Epithelial cell of proximal tubule (primary cell): ENCODE measurements at regions not wholly inside any gene's neighbourhood (a gene's known extent, or its start where the extent isn't known, plus 50 kb on each side); places are given as distances from the start of the nearest gene placed in this dataset.

Experiments
- DNase-seq: peaks from one replicate; pipeline ENCODE4 v3.0.0-alpha.2; 2011; ENCODE audit warnings: low read depth
- H3K4me3 ChIP-seq: 2 replicates; pipeline ENCODE4 v1.5.1; 2011; ENCODE audit warnings: low read depth, mild to moderate bottlenecking, low read length
- CTCF ChIP-seq: conservative IDR thresholded peaks from 2 replicates; pipeline ENCODE4 v1.5.1; 2012; ENCODE audit warnings: low read depth, mild to moderate bottlenecking, low read length

- H3K4me3 ChIP-seq: no peak overlapping the region
- no peak for DNase-seq
- no peak for TF ChIP-seq CTCF
Observed at GRCh38 chr5:40334242-40334635, 345.5 kb upstream of the PTGER4 start.

GRCh38 chr5:40333459-40334241 is 346.1 kb upstream of the PTGER4 start:
- peak; percentile 72 for DNase-seq
- TF ChIP-seq CTCF: no peak
- H3K4me3 ChIP-seq: no peak overlapping the region

GRCh38 chr5:40332970-40333369 is 346.7 kb upstream of the PTGER4 start:
- H3K4me3 ChIP-seq: no peak overlapping the region
- no peak for TF ChIP-seq CTCF
- no peak for DNase-seq

GRCh38 chr5:40331616-40332015 is 348.1 kb upstream of the PTGER4 start:
- H3K4me3 ChIP-seq: no peak overlapping the region
- DNase-seq: no peak
- no peak for TF ChIP-seq CTCF

- TF ChIP-seq CTCF: no peak
- no peak for DNase-seq
- no peak overlapping the region for H3K4me3 ChIP-seq
Observed at GRCh38 chr5:40321514-40321913, 358.2 kb upstream of the PTGER4 start.

GRCh38 chr5:40318395-40318794 is 361.3 kb upstream of the PTGER4 start:
- no peak for TF ChIP-seq CTCF
- DNase-seq: no peak
- no peak overlapping the region for H3K4me3 ChIP-seq

- no peak for DNase-seq
- no peak overlapping the region for H3K4me3 ChIP-seq
- no peak for TF ChIP-seq CTCF
Observed at GRCh38 chr5:40317023-40317422, 362.7 kb upstream of the PTGER4 start.
